K562 (cell line): ENCODE measurements at regions not wholly inside any gene's neighbourhood (a gene's known extent, or its start where the extent isn't known, plus 50 kb on each side); places are given as distances from the start of the nearest gene placed in this dataset.

Experiments
- ATAC-seq: fragments of 200-7000 bp; cut with Tn5 transposase; 3 replicates; pipeline ENCODE4 v1.9.1; 2020; ENCODE audit warnings: moderate library complexity
- BruUV-seq: library from RNA; stranded (reverse); fragments of 400-500 nt; replicated peaks from 2 replicates; lab custom pipeline; 2021; lab: Mats Ljungman, UMichigan
- CTCF ChIA-PET: fragments of 300-600 bp; formaldehyde crosslinking; extraction: SDS; loops from one replicate; lab custom pipeline; 2021; ENCODE audit warnings: low intra/inter-chr PET ratio; lab: Yijun Ruan, JAX
- POLR2A ChIA-PET: fragments of 300-600, 350-650 bp; sonication (Branson Sonifier 250); formaldehyde crosslinking; extraction: SDS; loops from one replicate; lab custom pipeline; 2021; ENCODE audit warnings: antibody characterized with exemption, inconsistent platforms; lab: Yijun Ruan, JAX
- DNase-seq, 4 experiments: peaks; one replicate each; pipeline versions ENCODE4 v3.0.0 to v3.0.0-alpha.2; 2011 to 2018; ENCODE audit warnings: low spot score in 3 of 4, mixed read lengths in 3 of 4; ENCODE audit errors: extremely low read depth in 1 of 4
- FAIRE-seq: peaks from 2 replicates; lab custom pipeline; 2011; peaks lifted over from hg19 to GRCh38; lab: Jason Lieb, UNC
- H2AFZ ChIP-seq: 2 replicates; pipeline ENCODE4 v1.6.0; 2011; ENCODE audit warnings: low read depth, low read length, control low read depth, inconsistent platforms
- H3K27ac ChIP-seq: fragments of 200-600 bp; 3 replicates; pipeline ENCODE4 v1.8.0; 2011; ENCODE audit warnings: low read depth, mild to moderate bottlenecking, control low read depth, inconsistent platforms, low read length, moderate library complexity, mixed read lengths; ENCODE audit errors: extremely low read depth
- H3K27me3 ChIP-seq, 2 experiments: fragments of 300-600 bp in 1 of 2; 2 replicates in 1 of 2; 3 replicates in 1 of 2; pipeline versions ENCODE4 v1.6.0 to v1.8.0; 2011; ENCODE audit warnings: inconsistent platforms in 2 of 2, low read length in 2 of 2, mild to moderate bottlenecking in 1 of 2, mixed read lengths in 1 of 2, moderate library complexity in 1 of 2; ENCODE audit not compliant: control insufficient read depth in 2 of 2, insufficient read depth in 2 of 2
- H3K36me3 ChIP-seq: fragments of 300-600 bp; 3 replicates; pipeline ENCODE4 v1.8.0; 2011; ENCODE audit warnings: mild to moderate bottlenecking, low read length, inconsistent platforms; ENCODE audit not compliant: control insufficient read depth, insufficient read depth
- H3K4me1 ChIP-seq, 2 experiments: fragments of 200-600 bp in 1 of 2; replicated peaks in 1 of 2; 2 replicates in 1 of 2; 3 replicates in 1 of 2; pipeline versions ENCODE4 v1.5.1 to v1.8.0; 2011; ENCODE audit warnings: inconsistent platforms in 2 of 2, low read length in 2 of 2, mild to moderate bottlenecking in 1 of 2, mixed read lengths in 1 of 2, moderate library complexity in 1 of 2; ENCODE audit not compliant: control insufficient read depth in 2 of 2, insufficient read depth in 2 of 2
- H3K4me2 ChIP-seq: 2 replicates; pipeline ENCODE4 v1.6.1; 2011; ENCODE audit warnings: low read length, control low read depth, inconsistent platforms, mixed read lengths; ENCODE audit not compliant: insufficient read depth
- H3K4me3 ChIP-seq: fragments of 200-600 bp; sonication (generic), shearing (Covaris generic); 2 replicates; pipeline ENCODE4 v1.5.1; 2016; ENCODE audit warnings: control low read depth, inconsistent platforms
- H3K79me2 ChIP-seq: fragments of 200-600 bp; 3 replicates; pipeline ENCODE4 v1.8.0; 2011; ENCODE audit warnings: low read length, inconsistent platforms; ENCODE audit not compliant: control insufficient read depth, insufficient read depth
- H3K9ac ChIP-seq, 2 experiments: 2 replicates each; pipeline versions ENCODE4 v1.6.0 to v1.6.1; 2011; ENCODE audit warnings: low read depth in 2 of 2, low read length in 2 of 2, control low read depth in 1 of 2, inconsistent platforms in 1 of 2, mild to moderate bottlenecking in 1 of 2, mixed read lengths in 1 of 2; ENCODE audit not compliant: insufficient read depth in 1 of 2
- H3K9me1 ChIP-seq: one replicate; pipeline ENCODE4 v1.6.0; 2011; ENCODE audit warnings: inconsistent platforms, mild to moderate bottlenecking, low read length, moderate library complexity; ENCODE audit not compliant: control insufficient read depth, insufficient read depth
- H3K9me3 ChIP-seq: replicated peaks from 2 replicates; pipeline ENCODE4 v1.5.1; 2011; ENCODE audit warnings: low read depth, low read length, inconsistent platforms; ENCODE audit not compliant: control insufficient read depth, insufficient read depth
- H4K20me1 ChIP-seq: replicated peaks from 2 replicates; pipeline ENCODE4 v1.6.1; 2011; ENCODE audit warnings: low read length, inconsistent platforms, mixed read lengths; ENCODE audit not compliant: control insufficient read depth, insufficient read depth
- DNMT1 ChIP-seq: fragments of 450-650 bp; IDR thresholded peaks from 2 replicates; pipeline ENCODE4 v1.6.1; 2016; ENCODE audit warnings: antibody characterized with exemption, mild to moderate bottlenecking
- KAT8 ChIP-seq: fragments of 450-650 bp; IDR thresholded peaks from 2 replicates; pipeline ENCODE4 v1.6.1; 2016; ENCODE audit warnings: low read depth, mild to moderate bottlenecking
- NCOA4 ChIP-seq: fragments of 450-650 bp; IDR thresholded peaks from 2 replicates; pipeline ENCODE4 v1.6.1; 2018; ENCODE audit warnings: mild to moderate bottlenecking; ENCODE audit not compliant: partially characterized antibody
- NONO ChIP-seq, 2 experiments: fragments of 200-400 bp in 1 of 2; fragments of 450-650 bp in 1 of 2; formaldehyde crosslinking in 1 of 2; IDR thresholded peaks; 2 replicates each; pipeline ENCODE4 v1.6.1; 2017; ENCODE audit warnings: low read depth in 2 of 2, mild to moderate bottlenecking in 2 of 2, moderate library complexity in 2 of 2, low read length in 1 of 2
- NR4A1 ChIP-seq, 2 experiments: fragments of 250-450 bp in 1 of 2; fragments of 450-650 bp in 1 of 2; sonication (Bioruptor Pico) in 1 of 2; IDR thresholded peaks; 2 replicates each; pipeline versions ENCODE4 v1.4.0 to v1.6.1; 2016 to 2020; ENCODE audit warnings: mild to moderate bottlenecking in 2 of 2, missing compliant biosample characterization in 1 of 2, missing genetic modification characterization in 1 of 2, moderate library complexity in 1 of 2
- RAD21 ChIP-seq, 2 experiments: fragments of 250-450 bp in 1 of 2; fragments of 450-650 bp in 1 of 2; sonication (Bioruptor Pico) in 1 of 2; formaldehyde crosslinking in 1 of 2; IDR thresholded peaks in 1 of 2; conservative IDR thresholded peaks in 1 of 2; 2 replicates each; pipeline versions ENCODE4 v1.4.0 to v1.8.0; 2020 to 2022; ENCODE audit warnings: mild to moderate bottlenecking in 2 of 2, moderate library complexity in 1 of 2
- TAF7 ChIP-seq: fragments of 450-650 bp; IDR thresholded peaks from 2 replicates; pipeline ENCODE4 v1.6.1; 2016; ENCODE audit warnings: missing genetic modification characterization, missing compliant biosample characterization
- TEAD2 ChIP-seq: fragments of 450-650 bp; IDR thresholded peaks from 2 replicates; pipeline ENCODE4 v1.6.1; 2016; ENCODE audit warnings: missing genetic modification characterization, control low read depth, missing compliant biosample characterization
- ZKSCAN8 ChIP-seq: fragments of 200-800 bp; sonication (Bioruptor generic); IDR thresholded peaks from 2 replicates; pipeline ENCODE4 v1.6.1; 2016; ENCODE audit warnings: missing genetic modification characterization, missing compliant biosample characterization
- ZNF584 ChIP-seq: fragments of 200-800 bp; sonication (Bioruptor generic); IDR thresholded peaks from 2 replicates; pipeline ENCODE4 v1.6.1; 2016; ENCODE audit warnings: low read depth, mild to moderate bottlenecking, missing genetic modification characterization, missing compliant biosample characterization
- WGBS: fragments of 100-300 bp; shearing (Covaris generic); methylation state at CpG from one replicate; pipeline ENCODE4 v1.1.6; 2016; ENCODE audit warnings: low coverage, mixed read lengths; ENCODE audit not compliant: insufficient coverage; ENCODE audit errors: missing lambda C conversion rate; 5-methylcytosine and 5-hydroxymethylcytosine counted together
- in situ Hi-C: fragments of 300-500 bp; cut with MboI; formaldehyde crosslinking; loops from 4 replicates; pipeline ENCODE4 v1.15.0; 2018; ENCODE audit warnings: inconsistent platforms, mixed read lengths
- intact Hi-C: fragments of 100-400 bp; cut with micrococcal nuclease; formaldehyde crosslinking; loops from 2 replicates; pipeline ENCODE4 v1.14.2; 2022
- TF ChIP-seq, protein P1 (sequence below): fragments of 450-650 bp; IDR thresholded peaks from 2 replicates; pipeline ENCODE4 v1.6.1; 2016; ENCODE audit warnings: borderline replicate concordance
- TF ChIP-seq, protein P2 (sequence below), 3 experiments: IDR thresholded peaks in 2 of 3; conservative IDR thresholded peaks in 1 of 3; 2 replicates each; pipeline ENCODE4 v1.5.1; 2011 to 2012; ENCODE audit warnings: low read length in 3 of 3, mild to moderate bottlenecking in 3 of 3, control low read depth in 2 of 3, improper control_type of control experiment in 1 of 3, inconsistent platforms in 1 of 3, low read depth in 1 of 3, mixed read lengths in 1 of 3, moderate library complexity in 1 of 3; ENCODE audit not compliant: insufficient read depth in 2 of 3
- TF ChIP-seq, protein P3 (sequence below): IDR thresholded peaks from 2 replicates; pipeline ENCODE4 v1.6.1; 2011; ENCODE audit not compliant: insufficient read length; ENCODE audit errors: extremely low read depth

DNA sequence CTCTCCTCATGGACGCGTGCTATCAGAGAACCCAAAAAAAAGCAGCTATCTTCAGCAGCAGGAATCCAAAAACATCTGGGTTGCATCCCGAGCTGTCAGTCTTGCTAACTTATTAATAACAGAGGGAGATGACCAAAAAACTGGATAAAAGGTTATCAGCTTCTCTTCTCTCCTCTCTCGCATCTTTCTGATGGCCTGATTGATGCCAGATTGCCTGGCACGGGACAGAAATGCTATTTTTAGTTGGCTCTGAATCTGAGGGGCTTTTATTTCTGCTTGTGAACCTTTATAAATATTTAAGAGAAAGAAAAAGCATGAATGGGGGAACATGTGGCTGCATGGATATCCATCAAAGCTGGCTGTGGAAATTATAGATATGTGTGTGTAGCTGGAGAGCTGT is 230.3 kb downstream of the ETS1 start:
- Histone ChIP-seq H3K27ac (no peak overlapping the region), H3K36me3 (no peaks in the 10 kb centered on the region), H3K9ac (no peak overlapping the region), H3K4me1 (no peaks in the 10 kb centered on the region), H3K4me2 (no peak overlapping the region), H4K20me1 (no peaks in the 10 kb centered on the region), H3K4me3 (no peak overlapping the region), H3K9me3 (no peaks in the 10 kb centered on the region), H3K79me2 (no peaks in the 10 kb centered on the region), H3K9me1 (no peaks in the 10 kb centered on the region), H3K27me3 (no peaks in the 10 kb centered on the region), H2AFZ (no peak overlapping the region)
- no TSS peak for BruUV-seq
- ATAC-seq = no peak
- FAIRE-seq = no peak
- ChIA-PET POLR2A (interaction anchor here (0.7 kb wide), 1 partner anchor 264 kb away, joined by 4 read pairs; no protein-coding TSS in a partner anchor), CTCF (no interaction called here)
- in situ Hi-C loops (no loop called here), intact Hi-C loops (no loop called here)
- no peak for DNase-seq
- 0% methylated on average over 5 of the region's 5 CpGs for WGBS
- TF ChIP-seq NR4A1 (CRISPR knock-in tag; IDR thresholded peaks at IDR 0.05) (no peak), NR4A1 (tag; IDR thresholded peaks at IDR 0.05) (no peak), ZNF584 (no peak), DNMT1 (no peak), ZKSCAN8 (CRISPR knock-in tag) (no peak), NCOA4 (no peak), NONO (IDR thresholded peaks at IDR 0.05; ENCODE audit: low read depth in 2 of 2, low read length in 1 of 2) (no peak), TEAD2 (tag) (no peak), TAF7 (no peak), RAD21 (CRISPR knock-in tag; conservative IDR thresholded peaks at IDR 0.05 in 1 of 2, IDR thresholded peaks at IDR 0.05 in 1 of 2) (no peak), KAT8 (no peak)
- TF ChIP-seq, protein P1, sequence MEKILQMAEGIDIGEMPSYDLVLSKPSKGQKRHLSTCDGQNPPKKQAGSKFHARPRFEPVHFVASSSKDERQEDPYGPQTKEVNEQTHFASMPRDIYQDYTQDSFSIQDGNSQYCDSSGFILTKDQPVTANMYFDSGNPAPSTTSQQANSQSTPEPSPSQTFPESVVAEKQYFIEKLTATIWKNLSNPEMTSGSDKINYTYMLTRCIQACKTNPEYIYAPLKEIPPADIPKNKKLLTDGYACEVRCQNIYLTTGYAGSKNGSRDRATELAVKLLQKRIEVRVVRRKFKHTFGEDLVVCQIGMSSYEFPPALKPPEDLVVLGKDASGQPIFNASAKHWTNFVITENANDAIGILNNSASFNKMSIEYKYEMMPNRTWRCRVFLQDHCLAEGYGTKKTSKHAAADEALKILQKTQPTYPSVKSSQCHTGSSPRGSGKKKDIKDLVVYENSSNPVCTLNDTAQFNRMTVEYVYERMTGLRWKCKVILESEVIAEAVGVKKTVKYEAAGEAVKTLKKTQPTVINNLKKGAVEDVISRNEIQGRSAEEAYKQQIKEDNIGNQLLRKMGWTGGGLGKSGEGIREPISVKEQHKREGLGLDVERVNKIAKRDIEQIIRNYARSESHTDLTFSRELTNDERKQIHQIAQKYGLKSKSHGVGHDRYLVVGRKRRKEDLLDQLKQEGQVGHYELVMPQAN = no peak
- TF ChIP-seq, protein P2, sequence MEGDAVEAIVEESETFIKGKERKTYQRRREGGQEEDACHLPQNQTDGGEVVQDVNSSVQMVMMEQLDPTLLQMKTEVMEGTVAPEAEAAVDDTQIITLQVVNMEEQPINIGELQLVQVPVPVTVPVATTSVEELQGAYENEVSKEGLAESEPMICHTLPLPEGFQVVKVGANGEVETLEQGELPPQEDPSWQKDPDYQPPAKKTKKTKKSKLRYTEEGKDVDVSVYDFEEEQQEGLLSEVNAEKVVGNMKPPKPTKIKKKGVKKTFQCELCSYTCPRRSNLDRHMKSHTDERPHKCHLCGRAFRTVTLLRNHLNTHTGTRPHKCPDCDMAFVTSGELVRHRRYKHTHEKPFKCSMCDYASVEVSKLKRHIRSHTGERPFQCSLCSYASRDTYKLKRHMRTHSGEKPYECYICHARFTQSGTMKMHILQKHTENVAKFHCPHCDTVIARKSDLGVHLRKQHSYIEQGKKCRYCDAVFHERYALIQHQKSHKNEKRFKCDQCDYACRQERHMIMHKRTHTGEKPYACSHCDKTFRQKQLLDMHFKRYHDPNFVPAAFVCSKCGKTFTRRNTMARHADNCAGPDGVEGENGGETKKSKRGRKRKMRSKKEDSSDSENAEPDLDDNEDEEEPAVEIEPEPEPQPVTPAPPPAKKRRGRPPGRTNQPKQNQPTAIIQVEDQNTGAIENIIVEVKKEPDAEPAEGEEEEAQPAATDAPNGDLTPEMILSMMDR (IDR thresholded peaks at IDR 0.05 in 2 of 3, conservative IDR thresholded peaks at IDR 0.05 in 1 of 3; ENCODE audit: insufficient read depth in 2 of 3, low read depth in 1 of 3, low read length in 3 of 3) = no peak
- TF ChIP-seq, protein P3, sequence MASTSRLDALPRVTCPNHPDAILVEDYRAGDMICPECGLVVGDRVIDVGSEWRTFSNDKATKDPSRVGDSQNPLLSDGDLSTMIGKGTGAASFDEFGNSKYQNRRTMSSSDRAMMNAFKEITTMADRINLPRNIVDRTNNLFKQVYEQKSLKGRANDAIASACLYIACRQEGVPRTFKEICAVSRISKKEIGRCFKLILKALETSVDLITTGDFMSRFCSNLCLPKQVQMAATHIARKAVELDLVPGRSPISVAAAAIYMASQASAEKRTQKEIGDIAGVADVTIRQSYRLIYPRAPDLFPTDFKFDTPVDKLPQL = no peak
